ENCODE measurements at regions not wholly inside any gene's neighbourhood (a gene's known extent, or its start where the extent isn't known, plus 50 kb on each side); places are given as distances from the start of the nearest gene placed in this dataset.

GRCh38 chr1:198901266-198901665, 262.4 kb downstream of the PTPRC start:
- no peaks in the 10 kb centered on the region for H3K27me3 ChIP-seq (ENCODE audit: control insufficient read depth, insufficient read depth, low read length)
- no peak overlapping the region for H3K4me3 ChIP-seq (ENCODE audit: low read length)
- H3K9me3 ChIP-seq (ENCODE audit: control insufficient read depth, insufficient read depth, low read length), result no peaks in the 10 kb centered on the region
- no CpG with 5 or more reads among the region's 3 CpGs for WGBS (ENCODE audit: insufficient coverage, insufficient read length)
- no peak overlapping the region for H3K27ac ChIP-seq (ENCODE audit: low read length)
- no peaks in the 10 kb centered on the region for H3K36me3 ChIP-seq (ENCODE audit: control insufficient read depth, insufficient read depth, low read length)
- no peaks in the 10 kb centered on the region for H3K4me1 ChIP-seq (ENCODE audit: control insufficient read depth, insufficient read depth, low read length)
- no peak for DNase-seq (ENCODE audit: low read depth, low spot score)

GRCh38 chr1:198902655-198903054, 263.8 kb downstream of the PTPRC start:
- Histone ChIP-seq H3K4me1 (ENCODE audit: control insufficient read depth, insufficient read depth, low read length) (no peaks in the 10 kb centered on the region), H3K9me3 (ENCODE audit: control insufficient read depth, insufficient read depth, low read length) (no peaks in the 10 kb centered on the region), H3K4me3 (ENCODE audit: low read length) (no peak overlapping the region), H3K27me3 (ENCODE audit: control insufficient read depth, insufficient read depth, low read length) (no peaks in the 10 kb centered on the region), H3K36me3 (ENCODE audit: control insufficient read depth, insufficient read depth, low read length) (no peaks in the 10 kb centered on the region), H3K27ac (ENCODE audit: low read length) (no peak overlapping the region)
- WGBS (ENCODE audit: insufficient coverage, insufficient read length), result no CpG with 5 or more reads among the region's 5 CpGs
- no peak for DNase-seq (ENCODE audit: low read depth, low spot score)

GRCh38 chr1:198903203-198903602, 264.4 kb downstream of the PTPRC start:
- Histone ChIP-seq H3K4me1 (ENCODE audit: control insufficient read depth, insufficient read depth, low read length) (no peaks in the 10 kb centered on the region), H3K27ac (ENCODE audit: low read length) (no peak overlapping the region), H3K9me3 (ENCODE audit: control insufficient read depth, insufficient read depth, low read length) (no peaks in the 10 kb centered on the region), H3K4me3 (ENCODE audit: low read length) (no peak overlapping the region), H3K36me3 (ENCODE audit: control insufficient read depth, insufficient read depth, low read length) (no peaks in the 10 kb centered on the region), H3K27me3 (ENCODE audit: control insufficient read depth, insufficient read depth, low read length) (no peaks in the 10 kb centered on the region)
- WGBS (ENCODE audit: insufficient coverage, insufficient read length), result no CpG with 5 or more reads among the region's 3 CpGs
- no peak for DNase-seq (ENCODE audit: low read depth, low spot score)

- H3K36me3 ChIP-seq (ENCODE audit: control insufficient read depth, insufficient read depth, low read length), result no peaks in the 10 kb centered on the region
- no peaks in the 10 kb centered on the region for H3K27me3 ChIP-seq (ENCODE audit: control insufficient read depth, insufficient read depth, low read length)
- no peaks in the 10 kb centered on the region for H3K9me3 ChIP-seq (ENCODE audit: control insufficient read depth, insufficient read depth, low read length)
- no peak overlapping the region for H3K27ac ChIP-seq (ENCODE audit: low read length)
- no peaks in the 10 kb centered on the region for H3K4me1 ChIP-seq (ENCODE audit: control insufficient read depth, insufficient read depth, low read length)
- no CpG with 5 or more reads among the region's 3 CpGs for WGBS (ENCODE audit: insufficient coverage, insufficient read length)
- no peak overlapping the region for H3K4me3 ChIP-seq (ENCODE audit: low read length)
- no peak for DNase-seq (ENCODE audit: low read depth, low spot score)
These were observed 264.8 kb downstream of the PTPRC start for GRCh38 chr1:198903621-198904020.

GRCh38 chr1:198904321-198904720, 265.5 kb downstream of the PTPRC start:
- H3K4me1 ChIP-seq (ENCODE audit: control insufficient read depth, insufficient read depth, low read length), result no peaks in the 10 kb centered on the region
- H3K4me3 ChIP-seq (ENCODE audit: low read length), result no peak overlapping the region
- DNase-seq (ENCODE audit: low read depth, low spot score), result no peak
- H3K27me3 ChIP-seq (ENCODE audit: control insufficient read depth, insufficient read depth, low read length), result no peaks in the 10 kb centered on the region
- no peaks in the 10 kb centered on the region for H3K9me3 ChIP-seq (ENCODE audit: control insufficient read depth, insufficient read depth, low read length)
- H3K27ac ChIP-seq (ENCODE audit: low read length), result no peak overlapping the region
- no CpG with 5 or more reads among the region's 2 CpGs for WGBS (ENCODE audit: insufficient coverage, insufficient read length)
- H3K36me3 ChIP-seq (ENCODE audit: control insufficient read depth, insufficient read depth, low read length), result no peaks in the 10 kb centered on the region

- H3K27ac ChIP-seq (ENCODE audit: low read length), result no peak overlapping the region
- H3K36me3 ChIP-seq (ENCODE audit: control insufficient read depth, insufficient read depth, low read length), result no peaks in the 10 kb centered on the region
- H3K4me3 ChIP-seq (ENCODE audit: low read length), result no peak overlapping the region
- H3K27me3 ChIP-seq (ENCODE audit: control insufficient read depth, insufficient read depth, low read length), result no peaks in the 10 kb centered on the region
- no peaks in the 10 kb centered on the region for H3K9me3 ChIP-seq (ENCODE audit: control insufficient read depth, insufficient read depth, low read length)
- no peaks in the 10 kb centered on the region for H3K4me1 ChIP-seq (ENCODE audit: control insufficient read depth, insufficient read depth, low read length)
- no peak for DNase-seq (ENCODE audit: low read depth, low spot score)
- WGBS (ENCODE audit: insufficient coverage, insufficient read length), result no CpG with 5 or more reads among the region's 4 CpGs
These were observed 268.0 kb downstream of the PTPRC start for GRCh38 chr1:198906739-198907422.

GRCh38 chr1:198907423-198907746, 268.5 kb downstream of the PTPRC start:
- H3K9me3 ChIP-seq (ENCODE audit: control insufficient read depth, insufficient read depth, low read length), result no peaks in the 10 kb centered on the region
- H3K4me3 ChIP-seq (ENCODE audit: low read length), result no peak overlapping the region
- WGBS (ENCODE audit: insufficient coverage, insufficient read length), result no CpG with 5 or more reads among the region's 3 CpGs
- no peaks in the 10 kb centered on the region for H3K36me3 ChIP-seq (ENCODE audit: control insufficient read depth, insufficient read depth, low read length)
- no peaks in the 10 kb centered on the region for H3K4me1 ChIP-seq (ENCODE audit: control insufficient read depth, insufficient read depth, low read length)
- no peak for DNase-seq (ENCODE audit: low read depth, low spot score)
- no peak overlapping the region for H3K27ac ChIP-seq (ENCODE audit: low read length)
- no peaks in the 10 kb centered on the region for H3K27me3 ChIP-seq (ENCODE audit: control insufficient read depth, insufficient read depth, low read length)

- WGBS (ENCODE audit: insufficient coverage, insufficient read length), result no CpG with 5 or more reads among the region's 3 CpGs
- no peak overlapping the region for H3K27ac ChIP-seq (ENCODE audit: low read length)
These were observed 270.2 kb downstream of the PTPRC start for GRCh38 chr1:198908995-198909394.

GRCh38 chr1:198909973-198910372, 271.1 kb downstream of the PTPRC start:
- no peak for DNase-seq (ENCODE audit: low read depth, low spot score)
- no CpG with 5 or more reads among the region's 2 CpGs for WGBS (ENCODE audit: insufficient coverage, insufficient read length)
- Histone ChIP-seq H3K36me3 (ENCODE audit: control insufficient read depth, insufficient read depth, low read length) (no peaks in the 10 kb centered on the region), H3K4me3 (ENCODE audit: low read length) (no peak overlapping the region), H3K9me3 (ENCODE audit: control insufficient read depth, insufficient read depth, low read length) (no peaks in the 10 kb centered on the region), H3K27me3 (ENCODE audit: control insufficient read depth, insufficient read depth, low read length) (no peaks in the 10 kb centered on the region), H3K4me1 (ENCODE audit: control insufficient read depth, insufficient read depth, low read length) (no peaks in the 10 kb centered on the region), H3K27ac (ENCODE audit: low read length) (no peak overlapping the region)

More at GRCh38 chr1:198908995-198909394, 270.2 kb downstream of the PTPRC start:
- Histone ChIP-seq H3K27me3 (ENCODE audit: control insufficient read depth, insufficient read depth, low read length) (no peaks in the 10 kb centered on the region), H3K36me3 (ENCODE audit: control insufficient read depth, insufficient read depth, low read length) (no peaks in the 10 kb centered on the region), H3K4me3 (ENCODE audit: low read length) (no peak overlapping the region), H3K9me3 (ENCODE audit: control insufficient read depth, insufficient read depth, low read length) (no peaks in the 10 kb centered on the region), H3K4me1 (ENCODE audit: control insufficient read depth, insufficient read depth, low read length) (no peaks in the 10 kb centered on the region)
- no peak for DNase-seq (ENCODE audit: low read depth, low spot score)

GRCh38 chr1:198910816-198911215, 272.0 kb downstream of the PTPRC start:
- Histone ChIP-seq H3K27me3 (ENCODE audit: control insufficient read depth, insufficient read depth, low read length) (no peaks in the 10 kb centered on the region), H3K36me3 (ENCODE audit: control insufficient read depth, insufficient read depth, low read length) (no peaks in the 10 kb centered on the region), H3K9me3 (ENCODE audit: control insufficient read depth, insufficient read depth, low read length) (no peaks in the 10 kb centered on the region), H3K27ac (ENCODE audit: low read length) (no peak overlapping the region), H3K4me1 (ENCODE audit: control insufficient read depth, insufficient read depth, low read length) (no peaks in the 10 kb centered on the region), H3K4me3 (ENCODE audit: low read length) (no peak overlapping the region)
- DNase-seq (ENCODE audit: low read depth, low spot score), result no peak
- WGBS (ENCODE audit: insufficient coverage, insufficient read length), result 100% methylated on average over 1 of the region's 2 CpGs

GRCh38 chr1:198912046-198912445, 273.2 kb downstream of the PTPRC start:
- no peaks in the 10 kb centered on the region for H3K4me1 ChIP-seq (ENCODE audit: control insufficient read depth, insufficient read depth, low read length)
- H3K36me3 ChIP-seq (ENCODE audit: control insufficient read depth, insufficient read depth, low read length), result no peaks in the 10 kb centered on the region
- no peak overlapping the region for H3K27ac ChIP-seq (ENCODE audit: low read length)
- H3K4me3 ChIP-seq (ENCODE audit: low read length), result no peak overlapping the region
- H3K9me3 ChIP-seq (ENCODE audit: control insufficient read depth, insufficient read depth, low read length), result no peaks in the 10 kb centered on the region
- no CpG with 5 or more reads among the region's 1 CpG for WGBS (ENCODE audit: insufficient coverage, insufficient read length)
- DNase-seq (ENCODE audit: low read depth, low spot score), result no peak
- no peaks in the 10 kb centered on the region for H3K27me3 ChIP-seq (ENCODE audit: control insufficient read depth, insufficient read depth, low read length)
